ENCODE measurements at regions not wholly inside any gene's neighbourhood (a gene's known extent, or its start where the extent isn't known, plus 50 kb on each side); places are given as distances from the start of the nearest gene placed in this dataset.
"Not testable (repeated sequence)": the region's sequence is repeated elsewhere in the genome, so short reads cannot be mapped to it uniquely, and the experiment has no call there.

GRCh38 chr11:97685695-97686094 is 1295.9 kb downstream of the JRKL start:
- no peak for DNase-seq (ENCODE audit: low spot score)

- no peak for DNase-seq (ENCODE audit: low spot score)
Measured at GRCh38 chr11:97687111-97687510, 1297.3 kb downstream of the JRKL start.

- DNase-seq (ENCODE audit: low spot score) = no peak
Measured at GRCh38 chr11:97691061-97691460, 1301.2 kb downstream of the JRKL start.

- DNase-seq (ENCODE audit: low spot score) = no peak
Measured at GRCh38 chr11:97702951-97703350, 1313.1 kb downstream of the JRKL start.

GRCh38 chr11:97703851-97704250 is 1314.0 kb downstream of the JRKL start:
- DNase-seq (ENCODE audit: low spot score) = no peak

- not testable (repeated sequence) for DNase-seq (ENCODE audit: low spot score)
Measured at GRCh38 chr11:97705441-97705840, 1315.3 kb upstream of the CNTN5 start.

- DNase-seq (ENCODE audit: low spot score) = no peak
Measured at GRCh38 chr11:97717922-97718321, 1302.8 kb upstream of the CNTN5 start.

- no peak for DNase-seq (ENCODE audit: low spot score)
Measured at GRCh38 chr11:97722065-97722464, 1298.7 kb upstream of the CNTN5 start.

- no peak for DNase-seq (ENCODE audit: low spot score)
Measured at GRCh38 chr11:97722721-97723120, 1298.0 kb upstream of the CNTN5 start.

- DNase-seq (ENCODE audit: low spot score) = no peak
Measured at GRCh38 chr11:97729546-97730272, 1291.0 kb upstream of the CNTN5 start.

- no peak for DNase-seq (ENCODE audit: low spot score)
Measured at GRCh38 chr11:97732011-97732632, 1288.6 kb upstream of the CNTN5 start.

GRCh38 chr11:97738751-97739150 is 1282.0 kb upstream of the CNTN5 start:
- no peak for DNase-seq (ENCODE audit: low spot score)

GRCh38 chr11:97739932-97740800 is 1280.6 kb upstream of the CNTN5 start:
- DNase-seq (ENCODE audit: low spot score) = no peak

- no peak for DNase-seq (ENCODE audit: low spot score)
Measured at GRCh38 chr11:97740801-97741151, 1280.0 kb upstream of the CNTN5 start.

GRCh38 chr11:97742717-97743116 is 1278.0 kb upstream of the CNTN5 start:
- DNase-seq (ENCODE audit: low spot score) = no peak

GRCh38 chr11:97743205-97743742 is 1277.5 kb upstream of the CNTN5 start:
- no peak for DNase-seq (ENCODE audit: low spot score)

GRCh38 chr11:97745515-97746050 is 1275.2 kb upstream of the CNTN5 start:
- DNase-seq (ENCODE audit: low spot score) = no peak

- no peak for DNase-seq (ENCODE audit: low spot score)
Measured at GRCh38 chr11:97746818-97747217, 1273.9 kb upstream of the CNTN5 start.

GRCh38 chr11:97751405-97751804 is 1269.3 kb upstream of the CNTN5 start:
- DNase-seq (ENCODE audit: low spot score) = no peak

- no peak for DNase-seq (ENCODE audit: low spot score)
Measured at GRCh38 chr11:97751952-97752351, 1268.8 kb upstream of the CNTN5 start.

- DNase-seq (ENCODE audit: low spot score) = no peak
Measured at GRCh38 chr11:97754976-97755375, 1265.8 kb upstream of the CNTN5 start.

- DNase-seq (ENCODE audit: low spot score) = no peak
Measured at GRCh38 chr11:97756571-97757335, 1264.0 kb upstream of the CNTN5 start.
